GM19467 (cell line): ENCODE measurements at regions not wholly inside any gene's neighbourhood (a gene's known extent, or its start where the extent isn't known, plus 50 kb on each side); places are given as distances from the start of the nearest gene placed in this dataset.

ENCODE experiments used
- ATAC-seq: cut with Tn5 transposase; IDR thresholded peaks from one replicate; pipeline ENCODE4 v1.9.1; 2021; ENCODE audit warnings: mild to moderate bottlenecking, moderate library complexity; ENCODE audit not compliant: unreplicated experiment

GRCh38 chr3:106208251-106208650, 339.4 kb upstream of the CBLB start:
- ATAC-seq: no peak

- ATAC-seq: no peak
Observed at GRCh38 chr3:106208967-106209366, 340.2 kb upstream of the CBLB start.

GRCh38 chr3:106209482-106209881, 340.7 kb upstream of the CBLB start:
- ATAC-seq: no peak

GRCh38 chr3:106210923-106211322, 342.1 kb upstream of the CBLB start:
- ATAC-seq: no peak

GRCh38 chr3:106212665-106213222, 343.9 kb upstream of the CBLB start:
- no peak for ATAC-seq

GRCh38 chr3:106213954-106214353, 345.1 kb upstream of the CBLB start:
- ATAC-seq: no peak

- ATAC-seq: no peak
Observed at GRCh38 chr3:106214641-106215040, 345.8 kb upstream of the CBLB start.

GRCh38 chr3:106215047-106215446, 346.2 kb upstream of the CBLB start:
- no peak for ATAC-seq

GRCh38 chr3:106217745-106218144, 348.9 kb upstream of the CBLB start:
- ATAC-seq: no peak

- no peak for ATAC-seq
Observed at GRCh38 chr3:106227068-106227467, 358.3 kb upstream of the CBLB start.

GRCh38 chr3:106228271-106228670, 359.5 kb upstream of the CBLB start:
- no peak for ATAC-seq

GRCh38 chr3:106229495-106230278, 360.9 kb upstream of the CBLB start:
- ATAC-seq: no peak

GRCh38 chr3:106231086-106231485, 362.3 kb upstream of the CBLB start:
- no peak for ATAC-seq

GRCh38 chr3:106232956-106233355, 364.1 kb upstream of the CBLB start:
- ATAC-seq: no peak

- ATAC-seq: no peak
Observed at GRCh38 chr3:106239195-106239697, 370.4 kb upstream of the CBLB start.

GRCh38 chr3:106241593-106241992, 372.8 kb upstream of the CBLB start:
- no peak for ATAC-seq

- ATAC-seq: peak; percentile 58
Observed at GRCh38 chr3:106242781-106243180, 374.0 kb upstream of the CBLB start.

- no peak for ATAC-seq
Observed at GRCh38 chr3:106245400-106245799, 376.6 kb upstream of the CBLB start.

GRCh38 chr3:106247902-106248684, 379.3 kb upstream of the CBLB start:
- peak; percentile 71 for ATAC-seq

- no peak for ATAC-seq
Observed at GRCh38 chr3:106249159-106249558, 380.3 kb upstream of the CBLB start.

GRCh38 chr3:106249981-106250380, 381.2 kb upstream of the CBLB start:
- ATAC-seq: no peak
